HG02885 (cell line): ENCODE measurements at regions not wholly inside any gene's neighbourhood (a gene's known extent, or its start where the extent isn't known, plus 50 kb on each side); places are given as distances from the start of the nearest gene placed in this dataset.
"Not testable (repeated sequence)": the region's sequence is repeated elsewhere in the genome, so short reads cannot be mapped to it uniquely, and the experiment has no call there.

Experiments
- ATAC-seq: cut with Tn5 transposase; IDR thresholded peaks from one replicate; pipeline ENCODE4 v1.9.1; 2021; ENCODE audit warnings: mild to moderate bottlenecking; ENCODE audit not compliant: unreplicated experiment, poor library complexity

- no peak for ATAC-seq
These were observed 777.6 kb downstream of the TBC1D22A start for GRCh38 chr22:47540011-47540410.

- ATAC-seq: no peak
These were observed 776.9 kb downstream of the TBC1D22A start for GRCh38 chr22:47539374-47539773.

GRCh38 chr22:47535681-47536080 lies 773.2 kb downstream of the TBC1D22A start:
- ATAC-seq: no peak

GRCh38 chr22:47534804-47535410 lies 772.5 kb downstream of the TBC1D22A start:
- no peak for ATAC-seq

- no peak for ATAC-seq
These were observed 771.7 kb downstream of the TBC1D22A start for GRCh38 chr22:47533961-47534803.

- ATAC-seq: no peak
These were observed 754.6 kb downstream of the TBC1D22A start for GRCh38 chr22:47517062-47517461.

GRCh38 chr22:47515384-47516125 lies 753.1 kb downstream of the TBC1D22A start:
- ATAC-seq: no peak

- ATAC-seq: no peak
These were observed 750.2 kb downstream of the TBC1D22A start for GRCh38 chr22:47512617-47513016.

- ATAC-seq: no peak
These were observed 742.5 kb downstream of the TBC1D22A start for GRCh38 chr22:47504962-47505361.

- ATAC-seq: no peak
These were observed 736.6 kb downstream of the TBC1D22A start for GRCh38 chr22:47498969-47499495.

- ATAC-seq: no peak
These were observed 735.2 kb downstream of the TBC1D22A start for GRCh38 chr22:47497666-47498065.

- no peak for ATAC-seq
These were observed 732.7 kb downstream of the TBC1D22A start for GRCh38 chr22:47495110-47495509.

- not testable (repeated sequence) for ATAC-seq
These were observed 725.7 kb downstream of the TBC1D22A start for GRCh38 chr22:47488131-47488530.

GRCh38 chr22:47486569-47487312 lies 724.3 kb downstream of the TBC1D22A start:
- no peak for ATAC-seq

GRCh38 chr22:47484960-47485569 lies 722.6 kb downstream of the TBC1D22A start:
- ATAC-seq: no peak

GRCh38 chr22:47476231-47476630 lies 713.8 kb downstream of the TBC1D22A start:
- ATAC-seq: no peak

- no peak for ATAC-seq
These were observed 712.4 kb downstream of the TBC1D22A start for GRCh38 chr22:47474895-47475294.

GRCh38 chr22:47474464-47474863 lies 712.0 kb downstream of the TBC1D22A start:
- no peak for ATAC-seq

GRCh38 chr22:47472636-47473035 lies 710.2 kb downstream of the TBC1D22A start:
- ATAC-seq: no peak

GRCh38 chr22:47471406-47471805 lies 709.0 kb downstream of the TBC1D22A start:
- no peak for ATAC-seq
